ENCODE measurements at regions not wholly inside any gene's neighbourhood (a gene's known extent, or its start where the extent isn't known, plus 50 kb on each side); places are given as distances from the start of the nearest gene placed in this dataset.

- TF ChIP-seq ZBTB1 (CRISPR knock-in tag; IDR thresholded peaks at IDR 0.05; ENCODE audit: borderline replicate concordance, low read depth) (no peak), POLR2B (IDR thresholded peaks at IDR 0.05; ENCODE audit: low read depth, partially characterized antibody) (no peak), FUS (optimal IDR thresholded peaks at IDR 0.05; ENCODE audit: low read depth, low read length) (no peak), ILF3 (IDR thresholded peaks at IDR 0.05; ENCODE audit: borderline replicate concordance) (no peak), SP1 (CRISPR knock-in tag; IDR thresholded peaks at IDR 0.05) (no peak), HDAC6 (IDR thresholded peaks at IDR 0.05; ENCODE audit: low read depth, low read length) (no peak), ZNF232 (CRISPR knock-in tag; IDR thresholded peaks at IDR 0.05) (no peak), CHCHD3 (CRISPR knock-in tag; IDR thresholded peaks at IDR 0.05) (no peak), CTCF (IDR thresholded peaks at IDR 0.05 in 2 of 3, conservative IDR thresholded peaks at IDR 0.05 in 1 of 3; ENCODE audit: insufficient read depth in 2 of 3, low read depth in 1 of 3, low read length in 3 of 3) (no peak), SMAD1 (IDR thresholded peaks at IDR 0.05; ENCODE audit: low read depth, low read length, partially characterized antibody) (no peak), RAD51 (IDR thresholded peaks at IDR 0.05; ENCODE audit: borderline replicate concordance, low read depth) (no peak), ZZZ3 (IDR thresholded peaks at IDR 0.05) (no peak)
Measured at GRCh38 chr5:3364941-3365340, 230.7 kb upstream of the IRX1 start.
